ENCODE measurements at regions not wholly inside any gene's neighbourhood (a gene's known extent, or its start where the extent isn't known, plus 50 kb on each side); places are given as distances from the start of the nearest gene placed in this dataset.

GRCh38 chr13:56697011-56697410, 443.7 kb upstream of the PRR20A start:
- ChIA-PET CTCF (no interaction called here), POLR2A (no interaction called here)
- Mint-ChIP-seq H3K36me3 (no peaks in the 10 kb centered on the region), H3K4me1 (no peaks in the 10 kb centered on the region), H3K4me3 (no peak overlapping the region), H3K27me3 (ENCODE audit: low read depth) (no peaks in the 10 kb centered on the region), H3K9me3 (no peaks in the 10 kb centered on the region), H3K27ac (no peak overlapping the region)
- ATAC-seq (no peak), DNase-seq (ENCODE audit: low spot score) (no peak)
- TF ChIP-seq E2F4 (CRISPR knock-in tag; IDR thresholded peaks at IDR 0.05; ENCODE audit: borderline replicate concordance, low read depth) = no peak
- no peak for TF ChIP-seq ZNF138 (CRISPR knock-in tag; conservative IDR thresholded peaks at IDR 0.05)
- TF ChIP-seq SMAD4 (CRISPR knock-in tag; IDR thresholded peaks at IDR 0.05) = no peak
- TF ChIP-seq HMGXB4 (CRISPR knock-in tag; IDR thresholded peaks at IDR 0.05) = no peak

- CTCF ChIA-PET = no interaction called here
- Mint-ChIP-seq H3K27ac (0 out of 2 replicates have a peak overlapping the region, but pooled peaks have one; percentile 1), H3K27me3 (ENCODE audit: low read depth) (no peaks in the 10 kb centered on the region), H3K4me1 (no peaks in the 10 kb centered on the region), H3K36me3 (no peaks in the 10 kb centered on the region), H3K9me3 (no peaks in the 10 kb centered on the region), H3K4me3 (no peak overlapping the region)
- no peak for ATAC-seq
- no peak for DNase-seq (ENCODE audit: low spot score)
- no peak for TF ChIP-seq FOXJ3 (CRISPR knock-in tag; IDR thresholded peaks at IDR 0.05; ENCODE audit: borderline replicate concordance)
- TF ChIP-seq ESRRA (CRISPR knock-in tag; IDR thresholded peaks at IDR 0.05; ENCODE audit: borderline replicate concordance) = no peak
- TF ChIP-seq ZNF416 (CRISPR knock-in tag; IDR thresholded peaks at IDR 0.05) = no peak
- TF ChIP-seq ERG (CRISPR knock-in tag; IDR thresholded peaks at IDR 0.05) = no peak
- no peak for TF ChIP-seq JUN (CRISPR knock-in tag; IDR thresholded peaks at IDR 0.05)
- no peak for TF ChIP-seq ZNF425 (CRISPR knock-in tag; conservative IDR thresholded peaks at IDR 0.05)
- no peak for TF ChIP-seq TCF7 (CRISPR knock-in tag; IDR thresholded peaks at IDR 0.05; ENCODE audit: low read depth)
- TF ChIP-seq KAT7 (CRISPR knock-in tag; IDR thresholded peaks at IDR 0.05; ENCODE audit: borderline replicate concordance) = no peak
- no peak for TF ChIP-seq SMAD4 (CRISPR knock-in tag; IDR thresholded peaks at IDR 0.05)
- TF ChIP-seq ETV6 (CRISPR knock-in tag; IDR thresholded peaks at IDR 0.05) = no peak
- no peak for TF ChIP-seq TEAD4 (CRISPR knock-in tag; IDR thresholded peaks at IDR 0.05)
- TF ChIP-seq HMGXB4 (CRISPR knock-in tag; IDR thresholded peaks at IDR 0.05) = no peak
- TF ChIP-seq USF1 (CRISPR knock-in tag; IDR thresholded peaks at IDR 0.05) = no peak
- POLR2A ChIA-PET = no interaction called here
Observed at GRCh38 chr13:56700324-56700723, 440.4 kb upstream of the PRR20A start.
